ENCODE measurements at regions not wholly inside any gene's neighbourhood (a gene's known extent, or its start where the extent isn't known, plus 50 kb on each side); places are given as distances from the start of the nearest gene placed in this dataset.

DNA sequence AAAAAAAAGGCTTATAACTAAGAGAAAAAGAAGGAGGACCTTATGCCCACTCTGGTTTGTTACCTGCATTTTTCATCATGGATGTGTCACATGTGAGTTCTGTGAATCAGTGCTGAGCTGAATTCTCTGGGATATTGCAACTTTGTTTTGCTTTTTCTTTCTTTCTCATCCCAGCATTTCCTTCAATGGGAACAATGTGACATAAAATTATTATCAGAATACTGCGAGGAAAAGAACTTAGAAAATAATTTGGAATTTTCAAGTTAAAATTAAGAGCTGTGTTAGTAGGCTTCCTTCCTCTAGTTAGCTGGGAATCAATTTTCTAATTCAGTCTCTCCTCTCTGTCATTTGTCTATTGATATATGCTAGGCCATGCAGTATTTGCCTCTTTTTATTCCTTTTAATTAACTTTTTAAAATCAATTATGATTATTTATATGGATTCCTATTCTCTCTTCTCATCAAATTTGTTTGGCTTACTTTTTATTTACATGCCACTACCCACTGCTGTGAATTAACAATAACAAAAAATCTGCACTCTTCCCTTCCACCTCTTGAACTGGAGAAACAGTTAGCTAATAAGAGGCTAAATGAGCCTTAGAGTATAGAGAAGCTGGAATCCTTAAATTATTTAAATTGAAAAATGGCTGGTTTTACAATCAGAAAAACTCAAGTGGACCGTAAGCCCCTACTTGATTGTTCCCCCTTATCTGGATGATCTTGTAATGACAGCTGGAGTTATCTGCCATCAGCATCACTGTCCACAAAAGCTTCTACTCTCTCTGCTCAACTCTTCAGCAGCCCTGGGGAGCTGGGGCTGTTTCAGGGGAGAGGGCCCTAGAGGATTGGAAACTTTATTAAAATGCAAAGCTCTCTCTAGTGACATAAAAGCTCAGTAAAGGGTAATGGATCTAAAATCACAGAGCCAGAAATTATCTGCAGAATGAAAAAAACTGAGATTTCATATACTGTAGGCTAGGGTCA is 95.3 kb upstream of the SOX2 start:
- Mint-ChIP-seq H3K4me1 (ENCODE audit: unreplicated experiment) (peaks cover 17% of the 10 kb centered on the region), H3K27ac (ENCODE audit: unreplicated experiment) (no peak overlapping the region), H3K4me3 (ENCODE audit: unreplicated experiment) (no peak overlapping the region), H3K27me3 (ENCODE audit: unreplicated experiment) (no peaks in the 10 kb centered on the region), H3K36me3 (ENCODE audit: low read depth, unreplicated experiment) (no peaks in the 10 kb centered on the region), H3K9me3 (ENCODE audit: unreplicated experiment) (no peaks in the 10 kb centered on the region)
- TF ChIP-seq, protein P1, sequence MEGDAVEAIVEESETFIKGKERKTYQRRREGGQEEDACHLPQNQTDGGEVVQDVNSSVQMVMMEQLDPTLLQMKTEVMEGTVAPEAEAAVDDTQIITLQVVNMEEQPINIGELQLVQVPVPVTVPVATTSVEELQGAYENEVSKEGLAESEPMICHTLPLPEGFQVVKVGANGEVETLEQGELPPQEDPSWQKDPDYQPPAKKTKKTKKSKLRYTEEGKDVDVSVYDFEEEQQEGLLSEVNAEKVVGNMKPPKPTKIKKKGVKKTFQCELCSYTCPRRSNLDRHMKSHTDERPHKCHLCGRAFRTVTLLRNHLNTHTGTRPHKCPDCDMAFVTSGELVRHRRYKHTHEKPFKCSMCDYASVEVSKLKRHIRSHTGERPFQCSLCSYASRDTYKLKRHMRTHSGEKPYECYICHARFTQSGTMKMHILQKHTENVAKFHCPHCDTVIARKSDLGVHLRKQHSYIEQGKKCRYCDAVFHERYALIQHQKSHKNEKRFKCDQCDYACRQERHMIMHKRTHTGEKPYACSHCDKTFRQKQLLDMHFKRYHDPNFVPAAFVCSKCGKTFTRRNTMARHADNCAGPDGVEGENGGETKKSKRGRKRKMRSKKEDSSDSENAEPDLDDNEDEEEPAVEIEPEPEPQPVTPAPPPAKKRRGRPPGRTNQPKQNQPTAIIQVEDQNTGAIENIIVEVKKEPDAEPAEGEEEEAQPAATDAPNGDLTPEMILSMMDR (IDR thresholded peaks at IDR 0.05; ENCODE audit: unreplicated experiment) = no peak
- DNase-seq (ENCODE audit: low spot score) = no peak

- Mint-ChIP-seq H3K36me3 (ENCODE audit: low read depth, unreplicated experiment) (no peaks in the 10 kb centered on the region), H3K27me3 (ENCODE audit: unreplicated experiment) (no peaks in the 10 kb centered on the region), H3K4me3 (ENCODE audit: unreplicated experiment) (no peak overlapping the region), H3K4me1 (ENCODE audit: unreplicated experiment) (peaks cover 22% of the 10 kb centered on the region), H3K27ac (ENCODE audit: unreplicated experiment) (no peak overlapping the region), H3K9me3 (ENCODE audit: unreplicated experiment) (no peaks in the 10 kb centered on the region)
- no peak for DNase-seq (ENCODE audit: low spot score)
- TF ChIP-seq, protein P1 (IDR thresholded peaks at IDR 0.05; ENCODE audit: unreplicated experiment) = no peak
Observed at GRCh38 chr3:181615666-181616065, 96.1 kb upstream of the SOX2 start.

- H3K27me3 Mint-ChIP-seq (ENCODE audit: unreplicated experiment) = no peaks in the 10 kb centered on the region
- peaks cover 25% of the 10 kb centered on the region for H3K4me1 Mint-ChIP-seq (ENCODE audit: unreplicated experiment)
- no peaks in the 10 kb centered on the region for H3K36me3 Mint-ChIP-seq (ENCODE audit: low read depth, unreplicated experiment)
- H3K4me3 Mint-ChIP-seq (ENCODE audit: unreplicated experiment) = no peak overlapping the region
- TF ChIP-seq, protein P1 (IDR thresholded peaks at IDR 0.05; ENCODE audit: unreplicated experiment) = no peak
- no peak overlapping the region for H3K27ac Mint-ChIP-seq (ENCODE audit: unreplicated experiment)
- no peak for DNase-seq (ENCODE audit: low spot score)
- no peaks in the 10 kb centered on the region for H3K9me3 Mint-ChIP-seq (ENCODE audit: unreplicated experiment)
Observed at GRCh38 chr3:181614878-181615277, 96.8 kb upstream of the SOX2 start.

GRCh38 chr3:181613813-181614212 is 97.9 kb upstream of the SOX2 start:
- Mint-ChIP-seq H3K9me3 (ENCODE audit: unreplicated experiment) (no peaks in the 10 kb centered on the region), H3K4me1 (ENCODE audit: unreplicated experiment) (peaks cover 32% of the 10 kb centered on the region), H3K4me3 (ENCODE audit: unreplicated experiment) (no peak overlapping the region), H3K27ac (ENCODE audit: unreplicated experiment) (no peak overlapping the region), H3K36me3 (ENCODE audit: low read depth, unreplicated experiment) (no peaks in the 10 kb centered on the region), H3K27me3 (ENCODE audit: unreplicated experiment) (no peaks in the 10 kb centered on the region)
- TF ChIP-seq, protein P1 (IDR thresholded peaks at IDR 0.05; ENCODE audit: unreplicated experiment) = no peak
- no peak for DNase-seq (ENCODE audit: low spot score)

GRCh38 chr3:181613191-181613590 is 98.5 kb upstream of the SOX2 start:
- no peak overlapping the region for H3K27ac Mint-ChIP-seq (ENCODE audit: unreplicated experiment)
- H3K9me3 Mint-ChIP-seq (ENCODE audit: unreplicated experiment) = no peaks in the 10 kb centered on the region
- no peak for DNase-seq (ENCODE audit: low spot score)
- TF ChIP-seq, protein P1 (IDR thresholded peaks at IDR 0.05; ENCODE audit: unreplicated experiment) = no peak
- no peaks in the 10 kb centered on the region for H3K36me3 Mint-ChIP-seq (ENCODE audit: low read depth, unreplicated experiment)
- no peaks in the 10 kb centered on the region for H3K27me3 Mint-ChIP-seq (ENCODE audit: unreplicated experiment)
- peaks cover 33% of the 10 kb centered on the region for H3K4me1 Mint-ChIP-seq (ENCODE audit: unreplicated experiment)
- no peak overlapping the region for H3K4me3 Mint-ChIP-seq (ENCODE audit: unreplicated experiment)
